HG02943 (cell line): ENCODE measurements at regions not wholly inside any gene's neighbourhood (a gene's known extent, or its start where the extent isn't known, plus 50 kb on each side); places are given as distances from the start of the nearest gene placed in this dataset.

Experiments used
- ATAC-seq: cut with Tn5 transposase; IDR thresholded peaks from one replicate; pipeline ENCODE4 v1.9.1; 2021; ENCODE audit warnings: mild to moderate bottlenecking, low read depth, moderate library complexity; ENCODE audit not compliant: unreplicated experiment

- ATAC-seq: no peak
Measured at GRCh38 chr5:2257326-2258244, 374.9 kb upstream of the IRX4 start.

- ATAC-seq: no peak
Measured at GRCh38 chr5:2256691-2257280, 374.1 kb upstream of the IRX4 start.

- ATAC-seq: no peak
Measured at GRCh38 chr5:2255915-2256690, 373.4 kb upstream of the IRX4 start.

- ATAC-seq: no peak
Measured at GRCh38 chr5:2254880-2255750, 372.4 kb upstream of the IRX4 start.

- ATAC-seq: no peak
Measured at GRCh38 chr5:2254406-2254805, 371.7 kb upstream of the IRX4 start.

- no peak for ATAC-seq
Measured at GRCh38 chr5:2253040-2253975, 370.6 kb upstream of the IRX4 start.

- no peak for ATAC-seq
Measured at GRCh38 chr5:2251751-2252150, 369.0 kb upstream of the IRX4 start.

GRCh38 chr5:2251298-2251697 lies 368.6 kb upstream of the IRX4 start:
- ATAC-seq: no peak

- ATAC-seq: no peak
Measured at GRCh38 chr5:2250365-2250950, 367.7 kb upstream of the IRX4 start.

- no peak for ATAC-seq
Measured at GRCh38 chr5:2249442-2249841, 366.7 kb upstream of the IRX4 start.

- ATAC-seq: no peak
Measured at GRCh38 chr5:2249026-2249425, 366.3 kb upstream of the IRX4 start.

GRCh38 chr5:2242539-2242938 lies 359.8 kb upstream of the IRX4 start:
- no peak for ATAC-seq

GRCh38 chr5:2241842-2242241 lies 359.1 kb upstream of the IRX4 start:
- no peak for ATAC-seq

- ATAC-seq: no peak
Measured at GRCh38 chr5:2240118-2240904, 357.6 kb upstream of the IRX4 start.

GRCh38 chr5:2239201-2239910 lies 356.6 kb upstream of the IRX4 start:
- no peak for ATAC-seq

GRCh38 chr5:2238732-2239131 lies 356.0 kb upstream of the IRX4 start:
- no peak for ATAC-seq

- no peak for ATAC-seq
Measured at GRCh38 chr5:2227433-2227832, 344.7 kb upstream of the IRX4 start.
